WTC11 (cell line): ENCODE measurements at regions not wholly inside any gene's neighbourhood (a gene's known extent, or its start where the extent isn't known, plus 50 kb on each side); places are given as distances from the start of the nearest gene placed in this dataset.

ENCODE experiments used
- ATAC-seq: fragments of 200-7000 bp; cut with Tn5 transposase; 2 replicates; pipeline ENCODE4 v1.10.0; 2021; ENCODE audit warnings: mild to moderate bottlenecking, moderate library complexity
- CTCF ChIA-PET: fragments of 300-600 bp; sonication (Branson Sonifier 250); formaldehyde crosslinking; loops from one replicate; lab custom pipeline; 2021; ENCODE audit warnings: antibody characterized with exemption; lab: Charles Lee
- POLR2A ChIA-PET: fragments of 350-600 bp; sonication (Branson Sonifier 250); formaldehyde crosslinking; loops from one replicate; lab custom pipeline; 2021; ENCODE audit warnings: antibody characterized with exemption; lab: Charles Lee
- DNase-seq: peaks from one replicate; pipeline ENCODE4 v3.0.0; 2021; ENCODE audit warnings: low spot score
- H3K27ac Mint-ChIP-seq: 2 replicates; pipeline ENCODE4 v1.8.0; 2021; ENCODE audit warnings: mixed read lengths
- H3K27me3 Mint-ChIP-seq: 2 replicates; pipeline ENCODE4 v1.8.0; 2021; ENCODE audit warnings: low read depth, mild to moderate bottlenecking, moderate library complexity, mixed read lengths
- H3K36me3 Mint-ChIP-seq: 2 replicates; pipeline ENCODE4 v1.8.0; 2021; ENCODE audit warnings: mixed read lengths
- H3K4me1 Mint-ChIP-seq: 2 replicates; pipeline ENCODE4 v1.8.0; 2022; ENCODE audit warnings: mixed read lengths
- H3K4me3 Mint-ChIP-seq: 2 replicates; pipeline ENCODE4 v1.8.0; 2021; ENCODE audit warnings: mild to moderate bottlenecking, moderate library complexity, mixed read lengths
- H3K9me3 Mint-ChIP-seq: 2 replicates; pipeline ENCODE4 v1.8.0; 2021; ENCODE audit warnings: mixed read lengths
- CBFB ChIP-seq: sonication (generic); formaldehyde crosslinking; IDR thresholded peaks from 2 replicates; pipeline ENCODE4 v1.8.1; 2022; ENCODE audit warnings: mild to moderate bottlenecking, low read depth, missing genetic modification reagents
- ESRRA ChIP-seq: sonication (generic); formaldehyde crosslinking; IDR thresholded peaks from 2 replicates; pipeline ENCODE4 v1.8.1; 2022; ENCODE audit warnings: mild to moderate bottlenecking, missing genetic modification reagents, borderline replicate concordance
- FOXJ3 ChIP-seq: sonication (generic); formaldehyde crosslinking; IDR thresholded peaks from 2 replicates; pipeline ENCODE4 v1.9.0; 2021; ENCODE audit warnings: missing genetic modification reagents, mild to moderate bottlenecking, borderline replicate concordance
- JUN ChIP-seq: sonication (generic); formaldehyde crosslinking; IDR thresholded peaks from 2 replicates; pipeline ENCODE4 v1.8.0; 2023; ENCODE audit warnings: mild to moderate bottlenecking, missing genetic modification reagents
- ZNF138 ChIP-seq: sonication (generic); formaldehyde crosslinking; conservative IDR thresholded peaks from 2 replicates; pipeline ENCODE4 v1.8.1; 2022; ENCODE audit warnings: mild to moderate bottlenecking, moderate library complexity, missing genetic modification reagents
- TF ChIP-seq, protein P1 (sequence below): sonication (generic); formaldehyde crosslinking; IDR thresholded peaks from 2 replicates; pipeline ENCODE4 v1.8.1; 2022; ENCODE audit warnings: missing genetic modification reagents, borderline replicate concordance
- TF ChIP-seq, protein P2 (sequence below): fragments of 250-450 bp; sonication (Bioruptor Pico); IDR thresholded peaks from 2 replicates; pipeline ENCODE4 v1.9.0; 2021; ENCODE audit warnings: mild to moderate bottlenecking
- TF ChIP-seq, protein P3 (sequence below): sonication (generic); formaldehyde crosslinking; IDR thresholded peaks from 2 replicates; pipeline ENCODE4 v1.8.1; 2023; ENCODE audit warnings: mild to moderate bottlenecking, missing genetic modification reagents
- TF ChIP-seq, protein P4 (sequence below): sonication (generic); formaldehyde crosslinking; IDR thresholded peaks from 2 replicates; pipeline ENCODE4 v1.8.1; 2023; ENCODE audit warnings: mild to moderate bottlenecking, missing genetic modification reagents, moderate library complexity
- TF ChIP-seq, protein P5 (sequence below): sonication (generic); formaldehyde crosslinking; IDR thresholded peaks from 2 replicates; pipeline ENCODE4 v1.8.1; 2022; ENCODE audit warnings: low read depth, missing genetic modification reagents, borderline replicate concordance
- TF ChIP-seq, protein P6 (sequence below): sonication (generic); formaldehyde crosslinking; IDR thresholded peaks from 2 replicates; pipeline ENCODE4 v1.8.1; 2022; ENCODE audit warnings: low read depth, mild to moderate bottlenecking, moderate library complexity, missing genetic modification reagents, borderline replicate concordance

DNA sequence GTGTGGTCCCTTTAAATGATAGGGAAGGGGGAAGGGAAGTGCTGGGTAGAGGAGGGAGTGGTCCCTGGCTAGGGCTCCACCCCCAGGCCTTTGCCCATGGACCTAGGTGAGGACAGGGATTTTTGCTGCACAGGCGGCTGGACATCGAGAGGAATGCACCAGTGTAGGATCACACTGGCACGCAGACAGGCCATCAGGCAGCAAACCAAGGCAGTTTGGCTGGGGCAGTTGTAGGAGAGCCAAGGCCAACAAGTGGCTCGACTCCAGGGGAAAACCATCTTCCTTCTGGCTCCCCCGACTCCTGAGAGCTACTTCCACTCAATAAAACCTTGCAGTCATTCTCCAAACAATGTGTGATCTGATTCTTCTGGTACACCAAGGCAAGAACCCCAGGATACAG is 402.0 kb upstream of the LRRTM1 start (continued):
- TF ChIP-seq, protein P1, sequence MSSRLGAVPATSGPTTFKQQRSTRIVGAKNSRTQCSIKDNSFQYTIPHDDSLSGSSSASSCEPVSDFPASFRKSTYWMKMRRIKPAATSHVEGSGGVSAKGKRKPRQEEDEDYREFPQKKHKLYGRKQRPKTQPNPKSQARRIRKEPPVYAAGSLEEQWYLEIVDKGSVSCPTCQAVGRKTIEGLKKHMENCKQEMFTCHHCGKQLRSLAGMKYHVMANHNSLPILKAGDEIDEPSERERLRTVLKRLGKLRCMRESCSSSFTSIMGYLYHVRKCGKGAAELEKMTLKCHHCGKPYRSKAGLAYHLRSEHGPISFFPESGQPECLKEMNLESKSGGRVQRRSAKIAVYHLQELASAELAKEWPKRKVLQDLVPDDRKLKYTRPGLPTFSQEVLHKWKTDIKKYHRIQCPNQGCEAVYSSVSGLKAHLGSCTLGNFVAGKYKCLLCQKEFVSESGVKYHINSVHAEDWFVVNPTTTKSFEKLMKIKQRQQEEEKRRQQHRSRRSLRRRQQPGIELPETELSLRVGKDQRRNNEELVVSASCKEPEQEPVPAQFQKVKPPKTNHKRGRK (CRISPR knock-in tag), result no peak
- TF ChIP-seq, all 79 proteins: peak for 0

DNA sequence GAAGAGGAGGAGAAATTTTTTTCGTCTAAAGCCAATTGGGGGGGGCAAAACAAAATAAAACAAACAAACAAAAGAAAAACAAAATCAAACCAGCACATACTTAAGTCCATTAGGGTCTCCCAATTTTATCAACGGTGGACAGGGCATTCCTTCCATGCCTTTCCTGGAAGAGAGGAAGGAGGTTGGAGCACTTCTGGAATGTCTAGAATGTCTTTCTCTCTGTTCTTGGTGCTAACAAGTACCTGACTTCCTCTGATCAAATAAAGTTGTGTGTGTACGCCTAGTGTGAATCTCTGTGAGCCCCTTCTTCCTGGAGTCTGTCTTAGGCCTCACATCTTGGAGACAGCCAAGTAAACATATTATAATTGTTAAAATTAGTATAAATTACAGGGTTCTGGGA is 399.0 kb upstream of the LRRTM1 start:
- Mint-ChIP-seq H3K9me3 (peaks cover 3% of the 10 kb centered on the region; the same call in 1 of the 2 replicates), H3K4me1 (peaks cover 14% of the 10 kb centered on the region), H3K27me3 (no peaks in the 10 kb centered on the region), H3K36me3 (no peaks in the 10 kb centered on the region), H3K4me3 (no peak overlapping the region), H3K27ac (no peak overlapping the region)
- TF ChIP-seq ZNF138 (CRISPR knock-in tag), result no peak
- TF ChIP-seq, protein P2, sequence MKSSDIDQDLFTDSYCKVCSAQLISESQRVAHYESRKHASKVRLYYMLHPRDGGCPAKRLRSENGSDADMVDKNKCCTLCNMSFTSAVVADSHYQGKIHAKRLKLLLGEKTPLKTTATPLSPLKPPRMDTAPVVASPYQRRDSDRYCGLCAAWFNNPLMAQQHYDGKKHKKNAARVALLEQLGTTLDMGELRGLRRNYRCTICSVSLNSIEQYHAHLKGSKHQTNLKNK, result no peak
- TF ChIP-seq, protein P3, sequence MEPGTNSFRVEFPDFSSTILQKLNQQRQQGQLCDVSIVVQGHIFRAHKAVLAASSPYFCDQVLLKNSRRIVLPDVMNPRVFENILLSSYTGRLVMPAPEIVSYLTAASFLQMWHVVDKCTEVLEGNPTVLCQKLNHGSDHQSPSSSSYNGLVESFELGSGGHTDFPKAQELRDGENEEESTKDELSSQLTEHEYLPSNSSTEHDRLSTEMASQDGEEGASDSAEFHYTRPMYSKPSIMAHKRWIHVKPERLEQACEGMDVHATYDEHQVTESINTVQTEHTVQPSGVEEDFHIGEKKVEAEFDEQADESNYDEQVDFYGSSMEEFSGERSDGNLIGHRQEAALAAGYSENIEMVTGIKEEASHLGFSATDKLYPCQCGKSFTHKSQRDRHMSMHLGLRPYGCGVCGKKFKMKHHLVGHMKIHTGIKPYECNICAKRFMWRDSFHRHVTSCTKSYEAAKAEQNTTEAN (CRISPR knock-in tag), result no peak
- TF ChIP-seq, protein P1 (CRISPR knock-in tag), result no peak
- no peak for TF ChIP-seq CBFB (CRISPR knock-in tag)
- no peak for TF ChIP-seq JUN
- TF ChIP-seq FOXJ3 (CRISPR knock-in tag), result no peak
- TF ChIP-seq ESRRA, result no peak
- TF ChIP-seq, protein P4, sequence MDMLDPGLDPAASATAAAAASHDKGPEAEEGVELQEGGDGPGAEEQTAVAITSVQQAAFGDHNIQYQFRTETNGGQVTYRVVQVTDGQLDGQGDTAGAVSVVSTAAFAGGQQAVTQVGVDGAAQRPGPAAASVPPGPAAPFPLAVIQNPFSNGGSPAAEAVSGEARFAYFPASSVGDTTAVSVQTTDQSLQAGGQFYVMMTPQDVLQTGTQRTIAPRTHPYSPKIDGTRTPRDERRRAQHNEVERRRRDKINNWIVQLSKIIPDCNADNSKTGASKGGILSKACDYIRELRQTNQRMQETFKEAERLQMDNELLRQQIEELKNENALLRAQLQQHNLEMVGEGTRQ (CRISPR knock-in tag), result no peak
- TF ChIP-seq, protein P5, sequence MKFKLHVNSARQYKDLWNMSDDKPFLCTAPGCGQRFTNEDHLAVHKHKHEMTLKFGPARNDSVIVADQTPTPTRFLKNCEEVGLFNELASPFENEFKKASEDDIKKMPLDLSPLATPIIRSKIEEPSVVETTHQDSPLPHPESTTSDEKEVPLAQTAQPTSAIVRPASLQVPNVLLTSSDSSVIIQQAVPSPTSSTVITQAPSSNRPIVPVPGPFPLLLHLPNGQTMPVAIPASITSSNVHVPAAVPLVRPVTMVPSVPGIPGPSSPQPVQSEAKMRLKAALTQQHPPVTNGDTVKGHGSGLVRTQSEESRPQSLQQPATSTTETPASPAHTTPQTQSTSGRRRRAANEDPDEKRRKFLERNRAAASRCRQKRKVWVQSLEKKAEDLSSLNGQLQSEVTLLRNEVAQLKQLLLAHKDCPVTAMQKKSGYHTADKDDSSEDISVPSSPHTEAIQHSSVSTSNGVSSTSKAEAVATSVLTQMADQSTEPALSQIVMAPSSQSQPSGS (CRISPR knock-in tag), result no peak
- POLR2A ChIA-PET, result no interaction called here
- DNase-seq (no peak), ATAC-seq (peak; percentile 69)
- CTCF ChIA-PET, result no interaction called here

DNA sequence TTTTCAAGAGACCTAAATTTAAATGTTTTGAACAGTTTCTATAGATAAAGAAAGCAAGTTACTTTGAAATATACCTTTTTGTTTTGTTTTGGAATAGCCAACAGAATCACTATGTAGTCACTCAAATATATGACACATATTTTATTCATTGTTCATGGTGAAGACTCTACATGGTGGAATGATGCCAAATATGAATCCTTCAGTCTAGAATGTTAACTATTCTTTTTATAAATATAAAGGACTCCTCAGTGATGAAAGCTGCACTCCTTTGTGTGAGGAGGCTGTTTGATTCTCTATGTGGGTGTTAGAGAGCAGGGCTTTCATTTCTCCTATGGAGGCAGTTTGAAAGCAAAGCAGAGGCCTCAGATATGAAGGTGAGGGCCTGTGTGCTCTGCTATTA is 396.4 kb upstream of the LRRTM1 start:
- H3K9me3 Mint-ChIP-seq, result peaks cover 2% of the 10 kb centered on the region; the same call in 1 of the 2 replicates
- ChIA-PET POLR2A (no interaction called here), CTCF (no interaction called here)
- no peak overlapping the region for H3K27ac Mint-ChIP-seq
- no peaks in the 10 kb centered on the region for H3K27me3 Mint-ChIP-seq
- no peak for ATAC-seq
- no peaks in the 10 kb centered on the region for H3K36me3 Mint-ChIP-seq
- H3K4me1 Mint-ChIP-seq, result peaks cover 9% of the 10 kb centered on the region
- TF ChIP-seq, protein P6, sequence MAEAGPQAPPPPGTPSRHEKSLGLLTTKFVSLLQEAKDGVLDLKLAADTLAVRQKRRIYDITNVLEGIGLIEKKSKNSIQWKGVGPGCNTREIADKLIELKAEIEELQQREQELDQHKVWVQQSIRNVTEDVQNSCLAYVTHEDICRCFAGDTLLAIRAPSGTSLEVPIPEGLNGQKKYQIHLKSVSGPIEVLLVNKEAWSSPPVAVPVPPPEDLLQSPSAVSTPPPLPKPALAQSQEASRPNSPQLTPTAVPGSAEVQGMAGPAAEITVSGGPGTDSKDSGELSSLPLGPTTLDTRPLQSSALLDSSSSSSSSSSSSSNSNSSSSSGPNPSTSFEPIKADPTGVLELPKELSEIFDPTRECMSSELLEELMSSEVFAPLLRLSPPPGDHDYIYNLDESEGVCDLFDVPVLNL (CRISPR knock-in tag), result no peak
- DNase-seq, result no peak
- no peak overlapping the region for H3K4me3 Mint-ChIP-seq
